ENCODE measurements at regions not wholly inside any gene's neighbourhood (a gene's known extent, or its start where the extent isn't known, plus 50 kb on each side); places are given as distances from the start of the nearest gene placed in this dataset.

DNA sequence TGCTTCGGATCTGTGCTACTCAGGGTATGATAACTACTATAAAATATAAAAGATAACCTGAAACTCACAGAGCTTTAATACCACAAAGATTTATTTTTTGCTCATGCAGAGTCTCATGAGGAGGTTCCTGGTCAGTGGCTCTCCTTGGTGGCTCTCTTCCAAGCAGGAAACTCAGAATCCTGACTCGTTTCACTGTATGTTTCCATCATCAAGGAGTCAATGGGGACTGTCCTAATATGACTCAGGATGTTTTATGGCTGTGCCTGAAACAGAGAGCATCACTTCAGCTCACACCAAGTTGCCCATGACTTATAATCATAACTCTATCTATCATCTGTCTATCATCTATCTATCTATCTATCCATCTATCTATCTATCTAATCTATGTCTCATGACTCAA is 620.8 kb upstream of the NR3C2 start:
- Histone ChIP-seq H3K9me3 (ENCODE audit: insufficient read depth, low read length, severe bottlenecking) (no peaks in the 10 kb centered on the region), H4K20me1 (ENCODE audit: insufficient read depth, low read length) (no peaks in the 10 kb centered on the region), H3K4me2 (ENCODE audit: insufficient read depth, low read length) (no peak overlapping the region), H3K79me2 (ENCODE audit: insufficient read depth, low read length) (no peaks in the 10 kb centered on the region), H3K27ac (ENCODE audit: low read length) (no peak overlapping the region), H3K36me3 (ENCODE audit: insufficient read depth, low read length) (no peaks in the 10 kb centered on the region), H3K9ac (ENCODE audit: low read depth, low read length) (no peak overlapping the region), H3K4me3 (ENCODE audit: low read depth in 1 of 2, low read length in 2 of 2) (no peak overlapping the region), H3K4me1 (ENCODE audit: insufficient read depth, low read length) (no peaks in the 10 kb centered on the region), H3K27me3 (ENCODE audit: insufficient read depth, low read length, poor library complexity) (no peaks in the 10 kb centered on the region), H2AFZ (ENCODE audit: low read depth, low read length) (no peak overlapping the region)
- no peak for TF ChIP-seq CTCF (IDR thresholded peaks at IDR 0.05; ENCODE audit: borderline replicate concordance, extremely low read depth, low read length, poor library complexity, severe bottlenecking)
- TF ChIP-seq EZH2 (IDR thresholded peaks at IDR 0.05; ENCODE audit: borderline replicate concordance, low read depth, low read length, severe bottlenecking) = no peak
- DNase-seq = no peak
- ATAC-seq (ENCODE audit: insufficient read depth, low read depth) = no peak

GRCh38 chr4:149057594-149057993 is 615.4 kb upstream of the NR3C2 start:
- Histone ChIP-seq H2AFZ (ENCODE audit: low read depth, low read length) (no peak overlapping the region), H3K9ac (ENCODE audit: low read depth, low read length) (no peak overlapping the region), H3K4me2 (ENCODE audit: insufficient read depth, low read length) (no peak overlapping the region)

DNA sequence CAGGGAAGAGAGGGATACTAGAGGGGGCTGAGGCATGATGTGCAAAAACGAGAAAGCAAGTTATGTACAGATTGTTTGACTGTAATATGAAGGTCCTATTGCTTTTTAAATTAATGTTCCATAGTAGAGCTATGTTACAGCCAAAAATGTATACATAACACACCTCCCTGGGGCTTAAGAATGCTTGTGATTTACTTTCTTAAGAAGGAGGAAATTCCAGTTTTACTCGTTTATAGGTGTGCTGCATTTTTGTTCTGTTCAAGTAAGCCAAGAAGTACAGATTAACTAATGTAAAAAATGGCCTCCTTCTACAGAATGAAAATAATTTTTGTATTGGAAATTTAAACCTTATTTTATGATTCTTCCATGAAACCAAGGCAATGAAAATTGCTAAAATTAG is 614.4 kb upstream of the NR3C2 start:
- no peaks in the 10 kb centered on the region for H3K79me2 ChIP-seq (ENCODE audit: insufficient read depth, low read length)
- H3K27me3 ChIP-seq (ENCODE audit: insufficient read depth, low read length, poor library complexity) = no peaks in the 10 kb centered on the region
- no peak overlapping the region for H3K9ac ChIP-seq (ENCODE audit: low read depth, low read length)
- no peaks in the 10 kb centered on the region for H3K36me3 ChIP-seq (ENCODE audit: insufficient read depth, low read length)
- DNase-seq (no peak), ATAC-seq (ENCODE audit: insufficient read depth, low read depth) (no peak)
- no peak overlapping the region for H2AFZ ChIP-seq (ENCODE audit: low read depth, low read length)
- no peaks in the 10 kb centered on the region for H3K4me1 ChIP-seq (ENCODE audit: insufficient read depth, low read length)
- H3K27ac ChIP-seq (ENCODE audit: low read length) = no peak overlapping the region
- no peak overlapping the region for H3K4me3 ChIP-seq (ENCODE audit: low read depth in 1 of 2, low read length in 2 of 2)
- no peak overlapping the region for H3K4me2 ChIP-seq (ENCODE audit: insufficient read depth, low read length)
- no peaks in the 10 kb centered on the region for H4K20me1 ChIP-seq (ENCODE audit: insufficient read depth, low read length)
- TF ChIP-seq EZH2 (IDR thresholded peaks at IDR 0.05; ENCODE audit: borderline replicate concordance, low read depth, low read length, severe bottlenecking) = no peak
- no peak for TF ChIP-seq CTCF (IDR thresholded peaks at IDR 0.05; ENCODE audit: borderline replicate concordance, extremely low read depth, low read length, poor library complexity, severe bottlenecking)
- H3K9me3 ChIP-seq (ENCODE audit: insufficient read depth, low read length, severe bottlenecking) = no peaks in the 10 kb centered on the region

More at GRCh38 chr4:149057594-149057993, 615.4 kb upstream of the NR3C2 start:
- Histone ChIP-seq H3K27me3 (ENCODE audit: insufficient read depth, low read length, poor library complexity) (no peaks in the 10 kb centered on the region), H3K4me1 (ENCODE audit: insufficient read depth, low read length) (no peaks in the 10 kb centered on the region), H3K4me3 (ENCODE audit: low read depth in 1 of 2, low read length in 2 of 2) (no peak overlapping the region), H3K36me3 (ENCODE audit: insufficient read depth, low read length) (no peaks in the 10 kb centered on the region), H3K27ac (ENCODE audit: low read length) (no peak overlapping the region), H3K79me2 (ENCODE audit: insufficient read depth, low read length) (no peaks in the 10 kb centered on the region), H4K20me1 (ENCODE audit: insufficient read depth, low read length) (no peaks in the 10 kb centered on the region), H3K9me3 (ENCODE audit: insufficient read depth, low read length, severe bottlenecking) (no peaks in the 10 kb centered on the region)
- no peak for TF ChIP-seq EZH2 (IDR thresholded peaks at IDR 0.05; ENCODE audit: borderline replicate concordance, low read depth, low read length, severe bottlenecking)
- no peak for TF ChIP-seq CTCF (IDR thresholded peaks at IDR 0.05; ENCODE audit: borderline replicate concordance, extremely low read depth, low read length, poor library complexity, severe bottlenecking)
- DNase-seq (no peak), ATAC-seq (ENCODE audit: insufficient read depth, low read depth) (no peak)

GRCh38 chr4:149055624-149056023 is 613.4 kb upstream of the NR3C2 start:
- Histone ChIP-seq H3K27me3 (ENCODE audit: insufficient read depth, low read length, poor library complexity) (no peaks in the 10 kb centered on the region), H3K9me3 (ENCODE audit: insufficient read depth, low read length, severe bottlenecking) (no peaks in the 10 kb centered on the region), H2AFZ (ENCODE audit: low read depth, low read length) (no peak overlapping the region), H3K27ac (ENCODE audit: low read length) (no peak overlapping the region), H3K4me2 (ENCODE audit: insufficient read depth, low read length) (no peak overlapping the region), H3K79me2 (ENCODE audit: insufficient read depth, low read length) (no peaks in the 10 kb centered on the region), H3K4me3 (ENCODE audit: low read depth in 1 of 2, low read length in 2 of 2) (no peak overlapping the region), H3K36me3 (ENCODE audit: insufficient read depth, low read length) (no peaks in the 10 kb centered on the region), H3K9ac (ENCODE audit: low read depth, low read length) (no peak overlapping the region), H4K20me1 (ENCODE audit: insufficient read depth, low read length) (no peaks in the 10 kb centered on the region), H3K4me1 (ENCODE audit: insufficient read depth, low read length) (no peaks in the 10 kb centered on the region)
- TF ChIP-seq EZH2 (IDR thresholded peaks at IDR 0.05; ENCODE audit: borderline replicate concordance, low read depth, low read length, severe bottlenecking) = no peak
- no peak for TF ChIP-seq CTCF (IDR thresholded peaks at IDR 0.05; ENCODE audit: borderline replicate concordance, extremely low read depth, low read length, poor library complexity, severe bottlenecking)
- ATAC-seq (ENCODE audit: insufficient read depth, low read depth) (no peak), DNase-seq (no peak)
